Fibroblast of lung (primary cell): ENCODE measurements at regions not wholly inside any gene's neighbourhood (a gene's known extent, or its start where the extent isn't known, plus 50 kb on each side); places are given as distances from the start of the nearest gene placed in this dataset.

ENCODE experiments used
- DNase-seq, 2 donors: peaks; one replicate each; pipeline versions ENCODE4 v3.0.0 to v3.0.0-alpha.2; 2010; ENCODE audit warnings: low read depth in 2 of 2
- H2AFZ ChIP-seq: 2 replicates; pipeline ENCODE4 v1.5.1; 2012; ENCODE audit warnings: low read length, control low read depth, inconsistent platforms
- H3K27ac ChIP-seq: 2 replicates; pipeline ENCODE4 v1.5.1; 2011; ENCODE audit warnings: low read length, control low read depth; ENCODE audit not compliant: insufficient read depth
- H3K27me3 ChIP-seq: 2 replicates; pipeline ENCODE4 v1.5.1; 2011; ENCODE audit warnings: mild to moderate bottlenecking, low read length; ENCODE audit not compliant: control insufficient read depth, insufficient read depth
- H3K36me3 ChIP-seq: 2 replicates; pipeline ENCODE4 v1.5.1; 2011; ENCODE audit warnings: low read length; ENCODE audit not compliant: control insufficient read depth, insufficient read depth
- H3K4me1 ChIP-seq: 2 replicates; pipeline ENCODE4 v1.5.1; 2011; ENCODE audit warnings: low read length; ENCODE audit not compliant: control insufficient read depth, insufficient read depth; ENCODE audit errors: extremely low read depth
- H3K4me2 ChIP-seq: 2 replicates; pipeline ENCODE4 v1.5.1; 2011; ENCODE audit warnings: low read length, control low read depth; ENCODE audit not compliant: insufficient read depth; ENCODE audit errors: extremely low read depth
- H3K4me3 ChIP-seq, 4 experiments: fragments of 200-600 bp in 1 of 4; sonication (generic) in 1 of 4; replicated peaks in 1 of 4; 2 replicates each; pipeline ENCODE4 v1.5.1; 2011 to 2016; ENCODE audit warnings: low read length in 4 of 4, low read depth in 3 of 4, mild to moderate bottlenecking in 3 of 4, control low read depth in 2 of 4, inconsistent platforms in 1 of 4, mixed read lengths in 1 of 4; ENCODE audit not compliant: insufficient read depth in 1 of 4; ENCODE audit errors: control extremely low read depth in 1 of 4
- H3K79me2 ChIP-seq: 2 replicates; pipeline ENCODE4 v1.5.1; 2012; ENCODE audit warnings: mild to moderate bottlenecking, low read length, inconsistent platforms; ENCODE audit not compliant: control insufficient read depth, insufficient read depth
- H3K9ac ChIP-seq: 2 replicates; pipeline ENCODE4 v1.5.1; 2011; ENCODE audit warnings: mild to moderate bottlenecking, low read length, control low read depth; ENCODE audit not compliant: insufficient read depth
- H3K9me3 ChIP-seq: 2 replicates; pipeline ENCODE4 v1.5.1; 2012; ENCODE audit warnings: low read depth, low read length; ENCODE audit not compliant: control insufficient read depth, insufficient read depth
- H4K20me1 ChIP-seq: 2 replicates; pipeline ENCODE4 v1.5.1; 2011; ENCODE audit warnings: low read length; ENCODE audit not compliant: control insufficient read depth, insufficient read depth; ENCODE audit errors: extremely low read depth
- EZH2 ChIP-seq: IDR thresholded peaks from 2 replicates; pipeline ENCODE4 v1.5.1; 2012; ENCODE audit warnings: low read length, control low read depth, mild to moderate bottlenecking; ENCODE audit errors: missing control alignments
- TF ChIP-seq, protein P1 (sequence below), 2 donors: IDR thresholded peaks in 1 of 2; conservative IDR thresholded peaks in 1 of 2; 1 replicate in 1 of 2; 2 replicates in 1 of 2; pipeline ENCODE4 v1.5.1; 2011 to 2012; ENCODE audit warnings: low read length in 2 of 2, control low read depth in 1 of 2, inconsistent platforms in 1 of 2, low read depth in 1 of 2, mild to moderate bottlenecking in 1 of 2

DNA sequence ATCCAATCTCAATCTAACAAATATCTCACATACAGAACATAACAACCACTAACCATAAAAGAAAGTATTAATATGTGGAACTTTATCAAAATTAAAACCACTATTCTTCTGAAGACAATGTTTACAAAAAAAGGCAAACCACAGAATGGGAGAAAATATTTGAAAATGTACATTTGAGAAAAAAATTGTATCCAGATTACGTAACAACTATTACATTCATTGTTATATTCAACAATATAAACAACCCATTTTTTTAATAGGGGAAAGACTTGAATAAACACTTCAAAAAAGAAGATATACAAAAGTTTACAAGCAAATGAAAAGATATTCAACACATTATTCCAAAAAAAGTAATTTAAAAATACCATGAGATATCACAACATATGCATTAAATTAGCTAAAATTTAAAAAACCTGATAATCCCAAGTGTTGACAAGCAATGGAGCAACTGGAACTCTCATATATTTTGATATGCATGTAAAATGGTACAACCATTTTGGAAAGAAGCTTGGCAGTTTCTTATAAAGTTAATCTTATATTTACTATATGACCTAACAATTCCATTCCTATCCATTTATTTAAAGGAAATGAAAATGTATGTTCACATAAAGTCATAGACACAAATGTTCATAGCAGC lies 124.3 kb upstream of the CDYL start:
- H3K4me1 ChIP-seq, result no peaks in the 10 kb centered on the region
- TF ChIP-seq, protein P1, sequence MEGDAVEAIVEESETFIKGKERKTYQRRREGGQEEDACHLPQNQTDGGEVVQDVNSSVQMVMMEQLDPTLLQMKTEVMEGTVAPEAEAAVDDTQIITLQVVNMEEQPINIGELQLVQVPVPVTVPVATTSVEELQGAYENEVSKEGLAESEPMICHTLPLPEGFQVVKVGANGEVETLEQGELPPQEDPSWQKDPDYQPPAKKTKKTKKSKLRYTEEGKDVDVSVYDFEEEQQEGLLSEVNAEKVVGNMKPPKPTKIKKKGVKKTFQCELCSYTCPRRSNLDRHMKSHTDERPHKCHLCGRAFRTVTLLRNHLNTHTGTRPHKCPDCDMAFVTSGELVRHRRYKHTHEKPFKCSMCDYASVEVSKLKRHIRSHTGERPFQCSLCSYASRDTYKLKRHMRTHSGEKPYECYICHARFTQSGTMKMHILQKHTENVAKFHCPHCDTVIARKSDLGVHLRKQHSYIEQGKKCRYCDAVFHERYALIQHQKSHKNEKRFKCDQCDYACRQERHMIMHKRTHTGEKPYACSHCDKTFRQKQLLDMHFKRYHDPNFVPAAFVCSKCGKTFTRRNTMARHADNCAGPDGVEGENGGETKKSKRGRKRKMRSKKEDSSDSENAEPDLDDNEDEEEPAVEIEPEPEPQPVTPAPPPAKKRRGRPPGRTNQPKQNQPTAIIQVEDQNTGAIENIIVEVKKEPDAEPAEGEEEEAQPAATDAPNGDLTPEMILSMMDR (conservative IDR thresholded peaks at IDR 0.05 in 1 of 2, IDR thresholded peaks at IDR 0.05 in 1 of 2; ENCODE audit: low read depth in 1 of 2, low read length in 2 of 2), result no peak
- TF ChIP-seq EZH2, result no peak
- no peak for DNase-seq

DNA sequence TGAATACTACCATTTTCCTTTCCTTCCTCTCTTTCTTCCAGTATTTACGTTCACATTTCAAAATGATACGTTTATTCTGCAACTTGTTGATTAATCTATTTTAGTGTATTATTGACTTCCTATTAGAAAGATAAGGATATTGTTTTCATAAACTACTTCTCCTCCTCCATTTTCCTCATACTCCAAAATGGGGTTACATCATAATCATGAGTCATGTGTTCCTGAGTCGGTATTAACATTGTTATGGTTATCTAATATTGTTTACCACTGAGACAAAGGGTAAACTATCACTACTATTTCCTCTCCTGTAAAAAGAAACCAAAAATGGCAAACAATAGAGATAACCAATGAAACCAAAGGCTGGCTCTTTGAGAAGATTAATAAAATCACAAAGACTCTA lies 126.5 kb upstream of the CDYL start:
- H3K4me2 ChIP-seq, result no peak overlapping the region
- no peaks in the 10 kb centered on the region for H4K20me1 ChIP-seq
- no peaks in the 10 kb centered on the region for H3K4me1 ChIP-seq
- DNase-seq, result no peak
- no peak overlapping the region for H3K27ac ChIP-seq
- H3K27me3 ChIP-seq, result no peaks in the 10 kb centered on the region
- H3K36me3 ChIP-seq, result no peaks in the 10 kb centered on the region
- no peak overlapping the region for H3K9ac ChIP-seq
- H3K79me2 ChIP-seq, result no peaks in the 10 kb centered on the region
- no peak overlapping the region for H2AFZ ChIP-seq
- no peak overlapping the region for H3K4me3 ChIP-seq
- H3K9me3 ChIP-seq, result no peaks in the 10 kb centered on the region
- TF ChIP-seq, protein P1 (conservative IDR thresholded peaks at IDR 0.05 in 1 of 2, IDR thresholded peaks at IDR 0.05 in 1 of 2; ENCODE audit: low read depth in 1 of 2, low read length in 2 of 2), result no peak
- no peak for TF ChIP-seq EZH2

More for the DNA sequence above, 124.3 kb upstream of the CDYL start:
- H3K79me2 ChIP-seq, result no peaks in the 10 kb centered on the region
- H3K27me3 ChIP-seq, result no peaks in the 10 kb centered on the region
- H3K4me2 ChIP-seq, result no peak overlapping the region
- H3K27ac ChIP-seq, result no peak overlapping the region
- no peak overlapping the region for H3K4me3 ChIP-seq
- H4K20me1 ChIP-seq, result no peaks in the 10 kb centered on the region
- H3K9ac ChIP-seq, result no peak overlapping the region
- H2AFZ ChIP-seq, result no peak overlapping the region
- no peaks in the 10 kb centered on the region for H3K9me3 ChIP-seq
- H3K36me3 ChIP-seq, result no peaks in the 10 kb centered on the region

DNA sequence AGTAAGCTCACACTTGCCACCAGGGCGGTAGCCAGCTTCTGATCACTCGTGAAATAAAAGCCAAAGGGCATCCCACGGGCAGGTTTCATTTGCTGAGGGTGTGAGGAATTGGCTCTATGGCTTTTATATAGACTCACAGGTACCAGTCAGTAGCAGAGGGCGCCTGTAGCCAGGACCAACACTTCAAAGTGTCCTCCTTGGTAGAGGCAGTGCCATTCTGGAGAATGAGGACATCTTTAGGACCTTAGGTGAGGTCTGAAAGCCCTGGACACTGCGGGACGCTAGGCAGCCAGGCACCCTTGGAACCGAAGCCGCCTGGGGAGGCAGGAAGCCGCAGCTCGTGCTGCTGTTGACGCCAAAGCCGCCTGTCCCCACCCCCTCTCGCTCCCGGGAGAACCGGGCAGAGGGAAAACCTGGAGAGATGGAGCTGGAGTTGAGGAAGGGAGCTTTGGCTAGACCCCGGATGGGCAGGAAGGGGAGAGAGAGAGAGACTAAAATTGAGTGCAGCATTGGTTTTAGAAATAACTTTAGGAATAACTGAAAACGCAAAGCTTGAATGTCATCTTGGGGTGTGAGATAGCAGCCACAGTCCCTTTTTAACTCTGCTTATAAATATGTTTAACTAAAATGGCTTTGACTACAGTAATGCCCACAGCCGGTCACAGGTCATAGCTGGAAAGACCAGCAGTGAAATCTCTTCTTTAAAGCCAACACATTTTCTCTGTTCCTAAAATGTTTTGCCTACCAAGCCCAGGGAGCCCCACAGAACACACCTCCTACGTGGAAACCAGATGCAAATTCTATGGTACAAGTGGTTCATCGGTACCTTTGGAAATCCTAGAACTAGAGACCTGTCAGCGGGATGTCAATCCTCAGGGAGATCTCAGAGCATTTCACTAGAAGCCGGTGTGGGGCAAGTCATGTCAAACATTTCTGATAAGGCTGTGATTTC lies 128.5 kb upstream of the CDYL start:
- TF ChIP-seq, protein P1 (conservative IDR thresholded peaks at IDR 0.05 in 1 of 2, IDR thresholded peaks at IDR 0.05 in 1 of 2; ENCODE audit: low read depth in 1 of 2, low read length in 2 of 2), result no peak
- TF ChIP-seq EZH2, result no peak
- H3K9ac ChIP-seq, result no peak overlapping the region
- no peaks in the 10 kb centered on the region for H3K9me3 ChIP-seq
- no peaks in the 10 kb centered on the region for H4K20me1 ChIP-seq
- DNase-seq, result peak; percentile 81 to 82
- H3K27me3 ChIP-seq, result no peaks in the 10 kb centered on the region
- no peaks in the 10 kb centered on the region for H3K4me1 ChIP-seq
- H2AFZ ChIP-seq, result peak overlapping the region; percentile 90
- no peaks in the 10 kb centered on the region for H3K79me2 ChIP-seq
- no peaks in the 10 kb centered on the region for H3K36me3 ChIP-seq
- H3K27ac ChIP-seq, result peak overlapping the region; percentile 16
- peak overlapping the region; percentile 15 to 51 (median 38) for H3K4me3 ChIP-seq
- H3K4me2 ChIP-seq, result peak overlapping the region; percentile 72
